NB4 (cell line): ENCODE measurements at regions not wholly inside any gene's neighbourhood (a gene's known extent, or its start where the extent isn't known, plus 50 kb on each side); places are given as distances from the start of the nearest gene placed in this dataset.

Source experiments
- DNase-seq: peaks from one replicate; pipeline ENCODE4 v3.0.0; 2010; ENCODE audit warnings: low read depth
- H3K4me3 ChIP-seq: one replicate; pipeline ENCODE4 v1.5.1; 2011; ENCODE audit warnings: mild to moderate bottlenecking, low read depth, low read length, moderate library complexity
- CTCF ChIP-seq: IDR thresholded peaks from one replicate; pipeline ENCODE4 v1.5.1; 2012; ENCODE audit warnings: low read depth, low read length
- MAX ChIP-seq: IDR thresholded peaks from 2 replicates; pipeline ENCODE4 v1.6.1; 2011; ENCODE audit warnings: low read depth, low read length
- MYC ChIP-seq: IDR thresholded peaks from 2 replicates; pipeline ENCODE4 v1.6.1; 2011; ENCODE audit warnings: low read depth, low read length
- POLR2A ChIP-seq: IDR thresholded peaks from 2 replicates; pipeline ENCODE4 v1.6.1; 2011; ENCODE audit warnings: mild to moderate bottlenecking; ENCODE audit not compliant: insufficient read length; ENCODE audit errors: extremely low read depth

- DNase-seq = no peak
- TF ChIP-seq CTCF = no peak
These were observed 436.5 kb downstream of the RND3 start for GRCh38 chr2:150051004-150051403.

GRCh38 chr2:150050036-150050435 lies 437.4 kb downstream of the RND3 start:
- no peak overlapping the region for H3K4me3 ChIP-seq
- TF ChIP-seq MAX = no peak
- no peak for TF ChIP-seq CTCF
- DNase-seq = no peak

More at GRCh38 chr2:150051004-150051403, 436.5 kb downstream of the RND3 start:
- H3K4me3 ChIP-seq = no peak overlapping the region

GRCh38 chr2:150047620-150048222 lies 439.7 kb downstream of the RND3 start:
- TF ChIP-seq MYC (no peak), MAX (no peak), POLR2A (no peak), CTCF (no peak)
- no peak for DNase-seq

GRCh38 chr2:150046810-150047209 lies 440.7 kb downstream of the RND3 start:
- TF ChIP-seq MAX (no peak), MYC (no peak)
- DNase-seq = no peak
- H3K4me3 ChIP-seq = no peak overlapping the region

More at GRCh38 chr2:150047620-150048222, 439.7 kb downstream of the RND3 start:
- no peak overlapping the region for H3K4me3 ChIP-seq

GRCh38 chr2:150046211-150046610 lies 441.3 kb downstream of the RND3 start:
- DNase-seq = no peak
- H3K4me3 ChIP-seq = no peak overlapping the region
- TF ChIP-seq MYC (no peak), CTCF (no peak), POLR2A (no peak), MAX (no peak)

- no peak for DNase-seq
- no peak overlapping the region for H3K4me3 ChIP-seq
- TF ChIP-seq POLR2A (no peak), MYC (no peak), CTCF (no peak), MAX (no peak)
These were observed 441.9 kb downstream of the RND3 start for GRCh38 chr2:150045601-150046000.
